Tongue (tissue), 1 donor: ENCODE measurements at regions not wholly inside any gene's neighbourhood (a gene's known extent, or its start where the extent isn't known, plus 50 kb on each side); places are given as distances from the start of the nearest gene placed in this dataset.

Source experiments
- DNase-seq: peaks from one replicate; pipeline ENCODE4 v3.0.0-alpha.2; 2015

DNA sequence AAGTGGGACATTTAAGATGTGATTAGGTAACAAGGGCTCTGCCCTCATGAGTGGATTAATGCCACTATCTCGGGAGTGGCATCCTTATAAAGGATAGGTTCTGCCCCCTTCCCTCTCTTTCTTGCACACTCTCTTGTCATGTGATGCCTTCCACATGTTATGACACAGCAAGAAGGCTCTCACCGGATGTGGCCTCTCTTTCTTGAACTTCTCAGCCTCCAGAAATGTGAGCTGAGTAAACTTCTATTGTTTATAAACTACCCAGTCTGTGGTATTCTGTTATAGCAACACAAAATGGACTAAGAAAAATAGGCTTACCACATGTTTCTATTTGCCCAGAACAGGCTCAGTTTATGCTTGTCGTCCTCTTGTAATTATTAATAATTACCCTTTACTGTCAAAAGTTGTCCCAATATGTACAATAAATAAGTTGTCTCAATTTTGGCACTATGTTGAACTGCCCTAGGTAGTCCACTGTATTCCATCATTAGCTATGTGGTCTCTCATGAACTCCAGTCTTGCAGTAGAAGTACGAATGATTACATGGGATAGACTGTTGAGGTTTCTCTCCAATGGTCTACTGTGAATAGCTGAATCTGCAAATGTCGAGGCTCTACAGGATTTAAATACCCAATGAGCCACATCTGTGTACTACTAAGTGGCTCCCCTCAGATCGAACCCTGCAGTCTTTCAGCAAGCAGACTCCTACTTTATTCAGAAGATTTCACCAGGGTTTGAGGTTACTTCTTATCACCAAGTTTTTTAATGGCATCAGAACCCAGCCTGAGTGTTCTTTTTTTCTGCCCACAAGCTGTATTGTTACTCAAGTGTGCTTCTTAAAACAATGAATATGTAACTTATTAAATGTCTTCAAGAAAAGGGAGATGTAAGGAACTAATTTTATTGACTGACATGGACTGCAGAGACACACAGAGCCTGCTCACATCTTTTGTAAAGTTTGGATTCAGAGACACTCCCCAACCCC lies 102.0 kb upstream of the LEF1 start:
- DNase-seq, result no peak

DNA sequence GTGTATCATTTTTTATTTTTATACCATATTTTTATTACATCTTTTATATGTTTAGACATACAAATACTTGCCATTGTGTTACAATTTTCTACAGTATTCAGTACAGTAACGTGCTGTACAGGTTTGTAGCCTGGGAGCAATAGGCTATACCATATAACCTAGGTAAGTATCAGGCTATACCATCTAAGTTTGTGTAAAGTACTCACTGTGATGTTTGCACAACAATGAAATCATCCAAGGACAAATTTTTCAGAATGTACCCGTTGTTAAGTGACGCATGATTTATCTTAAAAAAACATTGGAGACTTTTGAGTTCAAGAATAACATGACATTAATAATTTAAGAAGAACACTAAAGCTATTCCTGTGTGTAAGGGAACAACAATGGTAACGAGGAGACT lies 96.0 kb upstream of the LEF1 start:
- no peak for DNase-seq

DNA sequence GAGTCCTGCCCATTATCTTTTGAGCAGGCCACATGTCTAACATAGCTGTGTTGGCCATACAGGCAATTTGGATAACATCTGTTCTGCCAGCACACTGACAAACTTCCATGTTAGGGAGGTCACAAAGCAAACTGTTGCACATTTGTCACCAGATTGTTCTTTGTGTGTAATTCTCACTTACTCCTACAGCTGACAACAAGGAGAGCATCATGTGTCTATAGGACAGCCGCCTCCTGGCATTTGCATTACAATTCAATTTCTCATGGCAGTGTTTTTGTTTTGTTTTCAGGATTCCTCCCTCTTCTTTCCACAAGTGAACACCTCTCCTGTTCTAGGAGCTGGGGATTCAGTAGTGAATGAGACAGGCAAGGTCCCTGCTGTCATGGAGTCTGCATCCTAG lies 94.3 kb upstream of the LEF1 start:
- DNase-seq, result peak; percentile 33

DNA sequence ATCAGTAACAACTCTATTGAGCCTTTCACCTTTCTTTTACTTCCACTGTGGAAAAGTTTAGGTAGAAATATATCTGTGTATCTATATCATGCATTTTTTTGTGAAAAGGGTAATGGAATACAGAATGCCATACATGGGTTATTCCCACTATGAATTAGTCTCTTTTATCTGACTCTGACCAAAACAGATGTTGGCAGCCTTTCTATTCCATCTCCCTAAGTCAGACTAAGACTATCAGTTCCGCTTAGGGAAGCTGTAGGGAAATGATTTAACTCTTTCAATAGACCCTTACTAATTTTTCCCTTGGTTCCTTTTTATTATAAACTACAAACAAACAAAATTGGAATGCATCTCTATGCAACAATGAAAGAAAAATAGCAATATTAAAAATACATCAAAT lies 92.3 kb upstream of the LEF1 start:
- peak; percentile 60 for DNase-seq

DNA sequence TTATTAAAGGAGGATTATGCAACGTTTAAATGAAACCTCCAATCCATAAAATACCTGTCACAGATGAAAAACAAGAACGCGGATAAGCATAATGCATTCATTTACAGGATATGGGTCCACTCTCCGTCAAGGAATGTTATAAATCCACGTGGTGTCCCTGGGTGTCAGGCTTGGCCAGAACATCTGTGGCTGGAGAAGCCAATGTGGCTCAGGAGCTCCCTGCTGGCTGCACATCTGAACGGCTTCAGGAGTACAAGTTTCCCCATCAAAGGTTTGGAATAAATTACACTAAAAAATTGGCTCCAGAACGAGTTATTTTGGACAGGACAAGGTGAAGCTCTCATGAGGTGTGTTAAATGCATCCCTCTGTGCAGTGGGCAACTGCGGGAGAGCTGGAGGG lies 87.8 kb upstream of the LEF1 start:
- no peak for DNase-seq

DNA sequence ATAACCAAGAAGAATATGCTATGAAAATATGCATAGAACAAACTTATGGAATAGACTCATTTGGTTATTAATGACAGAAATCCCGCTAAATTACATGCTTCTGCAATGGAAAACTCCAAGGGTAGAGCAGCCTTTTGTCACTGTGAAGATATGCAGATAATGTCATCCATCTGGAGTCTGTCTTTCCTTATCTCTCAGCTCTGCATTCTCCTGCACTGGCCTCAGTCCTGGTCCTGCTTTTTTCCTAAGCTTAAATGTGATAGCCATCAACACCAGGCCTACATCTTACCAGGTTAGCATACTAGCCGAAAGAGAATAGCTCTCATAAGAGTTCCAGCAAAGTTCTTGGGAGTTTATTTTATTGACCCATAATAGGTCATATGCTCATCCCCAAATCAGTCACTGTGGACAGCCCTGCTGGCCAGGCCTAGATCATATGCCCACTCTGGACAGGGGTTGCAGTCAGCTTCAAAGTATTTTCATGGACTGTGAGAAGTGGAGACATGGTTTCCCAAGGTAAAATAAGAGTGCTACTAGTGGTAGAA lies 86.5 kb upstream of the LEF1 start:
- DNase-seq, result no peak

DNA sequence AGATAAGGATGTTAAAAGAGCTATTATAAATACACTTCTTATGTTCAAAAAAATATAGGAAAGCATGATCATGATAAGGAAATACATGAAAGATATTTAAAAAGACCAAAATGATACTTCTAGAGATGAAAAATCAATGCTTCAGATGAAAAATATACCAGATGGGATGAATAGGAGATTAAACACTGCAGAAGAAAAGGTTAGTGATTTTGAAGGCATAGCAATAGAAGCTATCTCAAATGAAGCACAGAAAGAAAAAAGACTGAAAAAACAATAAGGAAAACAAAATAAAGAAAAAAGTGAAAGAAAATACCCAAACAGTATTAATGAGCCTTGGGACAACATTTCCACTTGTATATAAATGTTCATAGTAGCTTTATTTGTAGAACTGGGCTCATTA lies 80.7 kb upstream of the LEF1 start:
- DNase-seq, result no peak

DNA sequence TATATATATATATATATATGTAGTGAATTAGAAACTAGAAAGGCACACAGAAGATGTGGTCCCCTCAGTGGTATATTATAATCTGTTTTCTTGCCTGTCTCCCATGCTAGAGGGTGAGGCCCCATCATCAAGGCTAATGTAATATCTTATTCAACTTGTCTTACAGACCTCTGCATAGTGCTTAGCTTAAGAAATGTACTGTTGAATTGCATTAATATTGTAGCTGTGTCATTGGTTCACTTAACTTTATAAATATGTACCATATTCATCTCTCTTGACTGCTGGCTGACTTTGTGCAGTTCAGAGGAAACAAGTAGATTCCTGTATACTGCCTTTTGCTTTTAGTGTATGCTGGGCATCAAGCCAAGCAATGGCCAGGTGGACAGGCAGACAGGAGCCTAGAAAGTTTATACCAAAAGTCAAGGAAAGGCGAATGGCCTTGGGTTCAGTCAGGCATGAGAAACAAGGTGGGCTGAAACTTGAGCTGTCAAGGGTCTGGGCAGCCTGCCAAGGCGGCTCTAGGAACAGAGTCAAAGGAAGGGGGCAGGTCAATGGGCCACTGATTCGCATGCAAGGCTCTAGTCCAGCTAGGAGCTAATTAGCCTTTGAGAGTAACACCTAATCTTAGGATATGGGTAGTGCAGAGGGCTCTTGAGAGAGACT lies 78.8 kb upstream of the LEF1 start:
- peak; percentile 60 for DNase-seq

DNA sequence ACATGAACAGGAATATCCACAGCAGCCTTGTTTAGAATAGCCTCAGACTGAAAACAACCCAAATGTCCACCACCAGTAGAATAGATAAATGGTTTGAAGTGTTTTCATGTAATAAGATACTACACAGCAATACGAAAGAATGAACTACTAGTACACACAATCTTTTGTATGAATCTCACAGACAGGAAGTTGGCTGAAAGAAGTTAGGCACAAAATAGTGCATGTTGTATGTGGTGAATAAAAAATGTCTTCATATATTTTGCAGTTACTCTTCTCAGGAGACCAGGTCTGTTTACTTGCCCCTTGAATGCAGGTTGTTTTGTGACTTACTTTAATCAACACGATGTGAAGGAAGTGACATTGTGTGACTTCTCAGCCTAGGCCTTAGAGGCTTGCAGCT lies 75.9 kb upstream of the LEF1 start:
- DNase-seq, result no peak

DNA sequence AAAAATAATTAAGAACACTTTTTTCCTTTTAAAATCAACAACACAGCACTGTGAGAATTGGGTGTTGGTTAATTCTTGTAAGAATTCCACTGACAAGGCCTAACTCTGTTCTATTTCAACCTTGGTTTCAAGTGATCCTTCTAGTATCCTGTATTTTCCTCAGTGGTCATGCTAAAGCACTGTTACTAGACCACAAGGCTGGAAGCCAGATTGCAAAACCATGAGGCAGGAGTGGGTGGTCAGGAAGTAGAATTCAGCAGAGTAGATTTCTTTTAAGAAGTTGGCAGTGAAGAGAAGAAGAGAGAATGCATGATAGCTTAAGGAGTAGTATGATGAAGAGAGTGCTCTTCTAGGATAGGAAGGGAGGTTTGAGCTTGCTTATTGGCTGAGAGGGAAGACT lies 71.6 kb upstream of the LEF1 start:
- no peak for DNase-seq

DNA sequence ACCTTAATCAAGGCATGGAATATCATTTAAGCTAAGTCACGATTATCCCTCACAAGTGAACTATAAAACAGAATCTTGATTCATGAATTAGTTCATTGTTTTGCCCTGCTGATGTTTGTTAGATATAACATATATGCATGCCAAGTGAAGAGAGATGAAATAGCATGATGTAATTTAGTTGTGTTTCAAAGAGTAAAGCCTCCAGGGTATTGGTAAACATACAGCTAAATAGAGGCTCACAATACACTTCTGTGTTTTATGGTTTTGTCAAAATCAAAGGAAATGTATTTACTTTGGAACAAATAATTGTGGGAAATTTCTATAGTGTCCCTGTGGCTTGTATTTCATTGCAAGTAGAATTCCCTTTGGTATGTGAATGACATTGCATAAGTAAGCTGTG lies 69.0 kb upstream of the LEF1 start:
- no peak for DNase-seq

DNA sequence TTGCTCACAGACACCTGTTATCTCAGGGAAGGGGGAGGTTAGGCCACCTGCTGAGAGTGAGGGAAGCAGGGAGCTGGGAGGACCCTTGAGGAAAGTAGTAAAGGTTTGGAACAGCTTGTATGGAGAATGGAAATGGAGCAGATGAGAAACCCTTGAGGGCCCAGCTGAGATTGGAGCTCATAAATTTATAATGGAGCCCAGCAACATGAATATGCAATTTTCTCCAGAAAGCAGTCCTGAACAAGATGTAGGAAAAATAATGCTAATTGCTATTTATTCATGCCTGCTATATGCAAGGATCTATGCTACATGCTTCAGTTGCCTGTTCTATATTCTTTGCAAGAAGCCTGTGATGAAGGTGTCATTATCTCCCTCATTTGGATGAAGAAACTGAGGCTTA lies 67.5 kb upstream of the LEF1 start:
- no peak for DNase-seq

DNA sequence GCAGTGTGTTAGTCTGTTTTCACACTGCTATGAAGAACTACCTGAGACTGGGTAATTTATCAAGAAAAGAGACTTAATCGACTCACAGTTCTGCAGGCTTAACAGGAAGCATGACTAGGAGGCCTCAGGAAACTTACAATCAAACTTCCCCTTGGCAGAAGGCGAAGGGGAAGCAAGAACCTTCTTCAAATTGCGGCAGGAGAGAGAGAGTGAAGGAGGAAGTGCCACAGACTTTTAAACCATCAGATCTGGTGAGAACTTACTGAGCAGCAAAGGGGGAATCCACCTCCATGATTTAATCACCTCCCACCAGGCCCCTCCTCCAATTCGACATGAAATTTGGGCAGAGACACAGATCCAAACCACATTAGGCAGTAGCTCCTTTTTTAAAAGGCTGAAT lies 59.2 kb upstream of the LEF1 start:
- no peak for DNase-seq

DNA sequence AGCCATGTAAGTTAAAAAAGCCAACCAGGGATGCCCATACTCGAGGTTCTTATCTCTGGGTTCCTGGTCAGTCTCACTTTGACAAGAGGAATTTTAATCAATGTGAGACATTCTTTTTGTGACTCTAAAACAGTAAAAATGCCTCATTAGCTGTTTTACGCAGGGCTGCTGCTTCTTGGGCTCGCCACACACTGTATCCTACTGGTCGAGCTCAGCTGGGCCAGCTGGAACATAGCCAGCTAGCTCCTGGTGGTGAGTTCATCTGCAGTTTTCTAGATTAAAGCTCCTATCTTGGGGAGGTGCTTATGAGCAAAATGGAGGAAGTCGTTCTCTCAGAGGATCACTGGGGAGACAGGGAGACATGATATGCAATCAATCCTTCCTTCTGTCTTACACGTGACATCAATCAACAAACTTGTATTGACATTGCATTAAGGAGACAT lies 55.9 kb upstream of the LEF1 start:
- peak; percentile 23 for DNase-seq

DNA sequence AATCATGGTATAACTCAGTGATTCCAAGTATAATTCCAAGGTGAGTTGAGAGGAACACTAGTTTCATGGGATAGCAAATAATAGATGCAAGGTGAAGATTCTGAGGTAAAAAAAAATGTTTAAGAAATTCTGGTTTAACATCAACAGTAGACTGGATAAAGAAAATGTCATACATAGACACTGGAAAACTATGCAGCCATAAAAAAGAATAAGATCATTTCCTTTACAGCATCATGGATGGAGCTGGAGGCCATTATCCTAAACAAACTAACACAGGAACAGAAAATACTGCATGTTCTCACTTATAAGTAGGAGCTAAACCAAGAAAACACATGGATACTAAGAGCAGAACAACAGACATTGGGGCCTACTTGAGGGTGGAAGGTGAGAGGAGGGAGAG lies 54.6 kb upstream of the LEF1 start:
- DNase-seq, result no peak

DNA sequence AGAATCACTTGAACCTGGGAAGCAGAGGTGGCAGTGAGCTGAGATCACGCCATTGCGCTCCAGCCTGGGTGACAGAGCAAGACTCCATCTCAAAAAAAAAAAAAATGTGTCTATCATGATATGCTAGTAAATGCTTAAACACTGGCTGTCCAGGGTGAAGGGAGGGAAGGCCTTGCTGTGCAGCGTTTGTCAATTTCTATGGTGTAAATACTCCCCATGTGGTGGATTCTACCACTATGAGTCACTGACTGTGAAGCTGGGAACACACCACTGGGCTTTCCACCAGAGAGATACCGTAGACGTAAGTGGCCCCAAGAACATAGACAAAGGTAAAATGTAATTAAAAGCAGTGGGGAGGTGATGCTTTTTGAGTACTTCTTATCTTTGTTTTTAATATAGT lies 51.3 kb upstream of the LEF1 start:
- no peak for DNase-seq
